ENCODE measurements at regions not wholly inside any gene's neighbourhood (a gene's known extent, or its start where the extent isn't known, plus 50 kb on each side); places are given as distances from the start of the nearest gene placed in this dataset.

DNA sequence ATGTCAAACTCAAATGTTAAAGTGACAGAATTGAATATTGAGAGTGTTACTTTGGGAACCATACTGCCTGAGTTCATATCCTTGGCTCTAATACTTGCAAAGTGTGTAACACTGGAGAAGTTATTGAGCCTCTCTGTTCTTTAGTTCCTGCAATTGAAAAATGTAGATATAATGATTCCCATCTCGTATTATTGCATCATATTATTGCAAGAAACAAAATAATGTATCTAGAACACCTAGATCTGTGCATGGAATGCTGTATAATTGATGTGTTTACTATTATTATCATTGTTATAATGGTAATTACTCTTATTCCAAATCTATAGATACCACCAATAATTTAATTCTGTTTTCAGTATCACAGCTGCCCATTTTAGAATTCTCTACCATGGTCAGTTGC lies 310.3 kb downstream of the GABRG2 start:
- Histone ChIP-seq H3K9me2 (ENCODE audit: insufficient read depth, low read length) (no peaks in the 10 kb centered on the region), H3K27me3 (ENCODE audit: insufficient read depth, low read depth, low read length) (no peaks in the 10 kb centered on the region), H3K9me3 (ENCODE audit: low read length) (no peaks in the 10 kb centered on the region), H3K27ac (ENCODE audit: low read length) (no peak overlapping the region), H2AFZ (ENCODE audit: low read depth, low read length) (no peak overlapping the region), H3F3A (ENCODE audit: insufficient read depth, low read length, poor library complexity, severe bottlenecking) (no peaks in the 10 kb centered on the region), H3K4me2 (ENCODE audit: low read length) (no peak overlapping the region), H4K20me1 (ENCODE audit: insufficient read depth) (no peaks in the 10 kb centered on the region), H3K4me3 (ENCODE audit: low read length) (no peak overlapping the region), H3K79me2 (replicated peaks; ENCODE audit: insufficient read depth, low read length) (no peaks in the 10 kb centered on the region), H3K36me3 (ENCODE audit: insufficient read depth, low read length) (no peaks in the 10 kb centered on the region), H3K9ac (ENCODE audit: low read length) (no peak overlapping the region)
- TF ChIP-seq TAF1 (IDR thresholded peaks at IDR 0.05; ENCODE audit: low read depth), result no peak
- TF ChIP-seq SMC3 (conservative IDR thresholded peaks at IDR 0.05; ENCODE audit: poor library complexity), result no peak
- no peak for TF ChIP-seq EP300 (conservative IDR thresholded peaks at IDR 0.05; ENCODE audit: poor library complexity, severe bottlenecking)
- no peak for TF ChIP-seq MXI1 (conservative IDR thresholded peaks at IDR 0.05; ENCODE audit: poor library complexity, severe bottlenecking)
- TF ChIP-seq EZH2 (IDR thresholded peaks at IDR 0.05; ENCODE audit: borderline replicate concordance, insufficient read depth, low read length, poor library complexity, severe bottlenecking), result no peak
- TF ChIP-seq, protein P1, sequence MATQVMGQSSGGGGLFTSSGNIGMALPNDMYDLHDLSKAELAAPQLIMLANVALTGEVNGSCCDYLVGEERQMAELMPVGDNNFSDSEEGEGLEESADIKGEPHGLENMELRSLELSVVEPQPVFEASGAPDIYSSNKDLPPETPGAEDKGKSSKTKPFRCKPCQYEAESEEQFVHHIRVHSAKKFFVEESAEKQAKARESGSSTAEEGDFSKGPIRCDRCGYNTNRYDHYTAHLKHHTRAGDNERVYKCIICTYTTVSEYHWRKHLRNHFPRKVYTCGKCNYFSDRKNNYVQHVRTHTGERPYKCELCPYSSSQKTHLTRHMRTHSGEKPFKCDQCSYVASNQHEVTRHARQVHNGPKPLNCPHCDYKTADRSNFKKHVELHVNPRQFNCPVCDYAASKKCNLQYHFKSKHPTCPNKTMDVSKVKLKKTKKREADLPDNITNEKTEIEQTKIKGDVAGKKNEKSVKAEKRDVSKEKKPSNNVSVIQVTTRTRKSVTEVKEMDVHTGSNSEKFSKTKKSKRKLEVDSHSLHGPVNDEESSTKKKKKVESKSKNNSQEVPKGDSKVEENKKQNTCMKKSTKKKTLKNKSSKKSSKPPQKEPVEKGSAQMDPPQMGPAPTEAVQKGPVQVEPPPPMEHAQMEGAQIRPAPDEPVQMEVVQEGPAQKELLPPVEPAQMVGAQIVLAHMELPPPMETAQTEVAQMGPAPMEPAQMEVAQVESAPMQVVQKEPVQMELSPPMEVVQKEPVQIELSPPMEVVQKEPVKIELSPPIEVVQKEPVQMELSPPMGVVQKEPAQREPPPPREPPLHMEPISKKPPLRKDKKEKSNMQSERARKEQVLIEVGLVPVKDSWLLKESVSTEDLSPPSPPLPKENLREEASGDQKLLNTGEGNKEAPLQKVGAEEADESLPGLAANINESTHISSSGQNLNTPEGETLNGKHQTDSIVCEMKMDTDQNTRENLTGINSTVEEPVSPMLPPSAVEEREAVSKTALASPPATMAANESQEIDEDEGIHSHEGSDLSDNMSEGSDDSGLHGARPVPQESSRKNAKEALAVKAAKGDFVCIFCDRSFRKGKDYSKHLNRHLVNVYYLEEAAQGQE (IDR thresholded peaks at IDR 0.05; ENCODE audit: borderline replicate concordance), result no peak
- TF ChIP-seq, protein P2, sequence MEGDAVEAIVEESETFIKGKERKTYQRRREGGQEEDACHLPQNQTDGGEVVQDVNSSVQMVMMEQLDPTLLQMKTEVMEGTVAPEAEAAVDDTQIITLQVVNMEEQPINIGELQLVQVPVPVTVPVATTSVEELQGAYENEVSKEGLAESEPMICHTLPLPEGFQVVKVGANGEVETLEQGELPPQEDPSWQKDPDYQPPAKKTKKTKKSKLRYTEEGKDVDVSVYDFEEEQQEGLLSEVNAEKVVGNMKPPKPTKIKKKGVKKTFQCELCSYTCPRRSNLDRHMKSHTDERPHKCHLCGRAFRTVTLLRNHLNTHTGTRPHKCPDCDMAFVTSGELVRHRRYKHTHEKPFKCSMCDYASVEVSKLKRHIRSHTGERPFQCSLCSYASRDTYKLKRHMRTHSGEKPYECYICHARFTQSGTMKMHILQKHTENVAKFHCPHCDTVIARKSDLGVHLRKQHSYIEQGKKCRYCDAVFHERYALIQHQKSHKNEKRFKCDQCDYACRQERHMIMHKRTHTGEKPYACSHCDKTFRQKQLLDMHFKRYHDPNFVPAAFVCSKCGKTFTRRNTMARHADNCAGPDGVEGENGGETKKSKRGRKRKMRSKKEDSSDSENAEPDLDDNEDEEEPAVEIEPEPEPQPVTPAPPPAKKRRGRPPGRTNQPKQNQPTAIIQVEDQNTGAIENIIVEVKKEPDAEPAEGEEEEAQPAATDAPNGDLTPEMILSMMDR (IDR thresholded peaks at IDR 0.05; ENCODE audit: poor library complexity, severe bottlenecking), result no peak
- TF ChIP-seq POLR2AphosphoS5 (IDR thresholded peaks at IDR 0.05), result no peak
- TF ChIP-seq RAD21 (conservative IDR thresholded peaks at IDR 0.05), result no peak

DNA sequence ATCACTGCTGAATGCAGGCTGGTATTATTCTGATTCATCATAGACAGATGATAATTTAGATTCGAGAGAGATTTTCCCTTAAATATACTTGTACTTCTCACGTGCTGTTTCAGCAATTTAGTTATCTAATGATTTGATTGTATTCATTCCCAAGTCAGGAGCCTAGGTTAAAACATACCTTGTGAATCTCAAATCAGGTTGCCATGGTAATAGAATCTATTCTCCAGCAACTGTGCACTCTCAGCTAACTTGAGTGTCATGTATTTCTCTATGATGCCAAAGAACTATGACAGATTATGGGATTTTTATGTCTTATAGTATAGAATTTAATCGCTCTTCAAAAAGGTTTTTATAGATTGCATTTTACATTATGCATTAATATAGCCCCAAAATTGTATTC lies 315.3 kb downstream of the GABRG2 start:
- H3K9me2 ChIP-seq (ENCODE audit: insufficient read depth, low read length), result no peaks in the 10 kb centered on the region
- peak; percentile 38 for TF ChIP-seq RAD21 (conservative IDR thresholded peaks at IDR 0.05)
- TF ChIP-seq SMC3 (conservative IDR thresholded peaks at IDR 0.05; ENCODE audit: poor library complexity), result peak; percentile 16
- TF ChIP-seq EZH2 (IDR thresholded peaks at IDR 0.05; ENCODE audit: borderline replicate concordance, insufficient read depth, low read length, poor library complexity, severe bottlenecking), result no peak
- TF ChIP-seq, protein P2 (IDR thresholded peaks at IDR 0.05; ENCODE audit: poor library complexity, severe bottlenecking), result no peak
- peak; percentile 21 for TF ChIP-seq POLR2AphosphoS5 (IDR thresholded peaks at IDR 0.05)
- peak; percentile 79 for TF ChIP-seq EP300 (conservative IDR thresholded peaks at IDR 0.05; ENCODE audit: poor library complexity, severe bottlenecking)

More for the DNA sequence above, 315.3 kb downstream of the GABRG2 start:
- peak overlapping the region; percentile 54 for H3K9ac ChIP-seq (ENCODE audit: low read length)
- peak overlapping the region; percentile 47 for H3K4me3 ChIP-seq (ENCODE audit: low read length)
- no peaks in the 10 kb centered on the region for H3K79me2 ChIP-seq (replicated peaks; ENCODE audit: insufficient read depth, low read length)
- H3K4me2 ChIP-seq (ENCODE audit: low read length), result peak overlapping the region; percentile 28
- no peaks in the 10 kb centered on the region for H3F3A ChIP-seq (ENCODE audit: insufficient read depth, low read length, poor library complexity, severe bottlenecking)
- H3K27ac ChIP-seq (ENCODE audit: low read length), result peak overlapping the region; percentile 93
- no peaks in the 10 kb centered on the region for H3K36me3 ChIP-seq (ENCODE audit: insufficient read depth, low read length)
- no peak overlapping the region for H2AFZ ChIP-seq (ENCODE audit: low read depth, low read length)
- H3K27me3 ChIP-seq (ENCODE audit: insufficient read depth, low read depth, low read length), result no peaks in the 10 kb centered on the region
- H3K9me3 ChIP-seq (ENCODE audit: low read length), result no peaks in the 10 kb centered on the region
- H4K20me1 ChIP-seq (ENCODE audit: insufficient read depth), result no peaks in the 10 kb centered on the region

All from neural cell (in vitro differentiated cells).